ENCODE measurements at regions not wholly inside any gene's neighbourhood (a gene's known extent, or its start where the extent isn't known, plus 50 kb on each side); places are given as distances from the start of the nearest gene placed in this dataset.

- H3K27me3 ChIP-seq (ENCODE audit: insufficient read depth, insufficient read length): peaks cover 38% of the 10 kb centered on the region
- peak overlapping the region; percentile 18 for H3K4me3 ChIP-seq (ENCODE audit: insufficient read length, low read depth)
- H3K9me3 ChIP-seq (ENCODE audit: insufficient read depth, low read length): no peaks in the 10 kb centered on the region
- H3K4me1 ChIP-seq (ENCODE audit: insufficient read depth, insufficient read length): no peaks in the 10 kb centered on the region
- no peaks in the 10 kb centered on the region for H3K36me3 ChIP-seq (ENCODE audit: insufficient read depth, insufficient read length, low read length)
- TF ChIP-seq YY1 (IDR thresholded peaks at IDR 0.05; ENCODE audit: insufficient read depth, insufficient read length) (no peak), SUZ12 (IDR thresholded peaks at IDR 0.05; ENCODE audit: extremely low read depth, insufficient read depth, insufficient read length) (no peak), ZNF274 (IDR thresholded peaks at IDR 0.05; ENCODE audit: low read depth, low read length) (no peak)
- no peak overlapping the region for H3K9ac ChIP-seq (ENCODE audit: insufficient read length, low read depth)
- no peak for DNase-seq (ENCODE audit: low read depth, low spot score)
Observed at GRCh38 chr15:29569533-29570092, 252.7 kb downstream of the TJP1 start.

GRCh38 chr15:29568840-29569532 is 253.3 kb downstream of the TJP1 start:
- peaks cover 38% of the 10 kb centered on the region for H3K27me3 ChIP-seq (ENCODE audit: insufficient read depth, insufficient read length)
- H3K36me3 ChIP-seq (ENCODE audit: insufficient read depth, insufficient read length, low read length): no peaks in the 10 kb centered on the region
- H3K4me1 ChIP-seq (ENCODE audit: insufficient read depth, insufficient read length): no peaks in the 10 kb centered on the region
- H3K9me3 ChIP-seq (ENCODE audit: insufficient read depth, low read length): no peaks in the 10 kb centered on the region
- H3K9ac ChIP-seq (ENCODE audit: insufficient read length, low read depth): no peak overlapping the region
- H3K4me3 ChIP-seq (ENCODE audit: insufficient read length, low read depth): no peak overlapping the region
- no peak for TF ChIP-seq ZNF274 (IDR thresholded peaks at IDR 0.05; ENCODE audit: low read depth, low read length)
- no peak for TF ChIP-seq YY1 (IDR thresholded peaks at IDR 0.05; ENCODE audit: insufficient read depth, insufficient read length)
- no peak for TF ChIP-seq SUZ12 (IDR thresholded peaks at IDR 0.05; ENCODE audit: extremely low read depth, insufficient read depth, insufficient read length)
- no peak for DNase-seq (ENCODE audit: low read depth, low spot score)

GRCh38 chr15:29567336-29567735 is 254.9 kb downstream of the TJP1 start:
- TF ChIP-seq ZNF274 (IDR thresholded peaks at IDR 0.05; ENCODE audit: low read depth, low read length) (no peak), SUZ12 (IDR thresholded peaks at IDR 0.05; ENCODE audit: extremely low read depth, insufficient read depth, insufficient read length) (no peak), YY1 (IDR thresholded peaks at IDR 0.05; ENCODE audit: insufficient read depth, insufficient read length) (no peak)
- H3K9me3 ChIP-seq (ENCODE audit: insufficient read depth, low read length): no peaks in the 10 kb centered on the region

GRCh38 chr15:29566914-29567313 is 255.4 kb downstream of the TJP1 start:
- DNase-seq (ENCODE audit: low read depth, low spot score): no peak
- no peaks in the 10 kb centered on the region for H3K9me3 ChIP-seq (ENCODE audit: insufficient read depth, low read length)
- no peaks in the 10 kb centered on the region for H3K36me3 ChIP-seq (ENCODE audit: insufficient read depth, insufficient read length, low read length)
- no peaks in the 10 kb centered on the region for H3K4me1 ChIP-seq (ENCODE audit: insufficient read depth, insufficient read length)
- H3K9ac ChIP-seq (ENCODE audit: insufficient read length, low read depth): no peak overlapping the region
- no peak for TF ChIP-seq YY1 (IDR thresholded peaks at IDR 0.05; ENCODE audit: insufficient read depth, insufficient read length)
- TF ChIP-seq SUZ12 (IDR thresholded peaks at IDR 0.05; ENCODE audit: extremely low read depth, insufficient read depth, insufficient read length): no peak
- no peak for TF ChIP-seq ZNF274 (IDR thresholded peaks at IDR 0.05; ENCODE audit: low read depth, low read length)
- H3K4me3 ChIP-seq (ENCODE audit: insufficient read length, low read depth): no peak overlapping the region
- H3K27me3 ChIP-seq (ENCODE audit: insufficient read depth, insufficient read length): peaks cover 23% of the 10 kb centered on the region

More at GRCh38 chr15:29567336-29567735, 254.9 kb downstream of the TJP1 start:
- H3K27me3 ChIP-seq (ENCODE audit: insufficient read depth, insufficient read length): peaks cover 27% of the 10 kb centered on the region
- no peak for DNase-seq (ENCODE audit: low read depth, low spot score)
- no peaks in the 10 kb centered on the region for H3K4me1 ChIP-seq (ENCODE audit: insufficient read depth, insufficient read length)
- H3K4me3 ChIP-seq (ENCODE audit: insufficient read length, low read depth): no peak overlapping the region
- H3K36me3 ChIP-seq (ENCODE audit: insufficient read depth, insufficient read length, low read length): no peaks in the 10 kb centered on the region
- H3K9ac ChIP-seq (ENCODE audit: insufficient read length, low read depth): no peak overlapping the region

- no peak overlapping the region for H3K9ac ChIP-seq (ENCODE audit: insufficient read length, low read depth)
- peaks cover 3% of the 10 kb centered on the region for H3K27me3 ChIP-seq (ENCODE audit: insufficient read depth, insufficient read length)
- H3K4me3 ChIP-seq (ENCODE audit: insufficient read length, low read depth): no peak overlapping the region
- no peak for DNase-seq (ENCODE audit: low read depth, low spot score)
- H3K36me3 ChIP-seq (ENCODE audit: insufficient read depth, insufficient read length, low read length): no peaks in the 10 kb centered on the region
- H3K4me1 ChIP-seq (ENCODE audit: insufficient read depth, insufficient read length): no peaks in the 10 kb centered on the region
- H3K9me3 ChIP-seq (ENCODE audit: insufficient read depth, low read length): no peaks in the 10 kb centered on the region
- TF ChIP-seq SUZ12 (IDR thresholded peaks at IDR 0.05; ENCODE audit: extremely low read depth, insufficient read depth, insufficient read length): no peak
- TF ChIP-seq ZNF274 (IDR thresholded peaks at IDR 0.05; ENCODE audit: low read depth, low read length): no peak
- no peak for TF ChIP-seq YY1 (IDR thresholded peaks at IDR 0.05; ENCODE audit: insufficient read depth, insufficient read length)
Observed at GRCh38 chr15:29563112-29563511, 259.2 kb downstream of the TJP1 start.

GRCh38 chr15:29560896-29561295 is 261.4 kb downstream of the TJP1 start:
- Histone ChIP-seq H3K9ac (ENCODE audit: insufficient read length, low read depth) (no peak overlapping the region), H3K9me3 (ENCODE audit: insufficient read depth, low read length) (no peaks in the 10 kb centered on the region), H3K27me3 (ENCODE audit: insufficient read depth, insufficient read length) (peaks cover 3% of the 10 kb centered on the region), H3K4me3 (ENCODE audit: insufficient read length, low read depth) (no peak overlapping the region), H3K36me3 (ENCODE audit: insufficient read depth, insufficient read length, low read length) (no peaks in the 10 kb centered on the region), H3K4me1 (ENCODE audit: insufficient read depth, insufficient read length) (no peaks in the 10 kb centered on the region)
- TF ChIP-seq ZNF274 (IDR thresholded peaks at IDR 0.05; ENCODE audit: low read depth, low read length) (no peak), SUZ12 (IDR thresholded peaks at IDR 0.05; ENCODE audit: extremely low read depth, insufficient read depth, insufficient read length) (no peak), YY1 (IDR thresholded peaks at IDR 0.05; ENCODE audit: insufficient read depth, insufficient read length) (no peak)
- no peak for DNase-seq (ENCODE audit: low read depth, low spot score)

- Histone ChIP-seq H3K4me3 (ENCODE audit: insufficient read length, low read depth) (no peak overlapping the region), H3K36me3 (ENCODE audit: insufficient read depth, insufficient read length, low read length) (no peaks in the 10 kb centered on the region), H3K4me1 (ENCODE audit: insufficient read depth, insufficient read length) (no peaks in the 10 kb centered on the region), H3K27me3 (ENCODE audit: insufficient read depth, insufficient read length) (peaks cover 3% of the 10 kb centered on the region), H3K9me3 (ENCODE audit: insufficient read depth, low read length) (no peaks in the 10 kb centered on the region), H3K9ac (ENCODE audit: insufficient read length, low read depth) (no peak overlapping the region)
- DNase-seq (ENCODE audit: low read depth, low spot score): no peak
- TF ChIP-seq YY1 (IDR thresholded peaks at IDR 0.05; ENCODE audit: insufficient read depth, insufficient read length) (no peak), ZNF274 (IDR thresholded peaks at IDR 0.05; ENCODE audit: low read depth, low read length) (no peak), SUZ12 (IDR thresholded peaks at IDR 0.05; ENCODE audit: extremely low read depth, insufficient read depth, insufficient read length) (no peak)
Observed at GRCh38 chr15:29558261-29558660, 264.0 kb downstream of the TJP1 start.

All from NT2/D1 (cell line).